ENCODE measurements at regions not wholly inside any gene's neighbourhood (a gene's known extent, or its start where the extent isn't known, plus 50 kb on each side); places are given as distances from the start of the nearest gene placed in this dataset.

DNA sequence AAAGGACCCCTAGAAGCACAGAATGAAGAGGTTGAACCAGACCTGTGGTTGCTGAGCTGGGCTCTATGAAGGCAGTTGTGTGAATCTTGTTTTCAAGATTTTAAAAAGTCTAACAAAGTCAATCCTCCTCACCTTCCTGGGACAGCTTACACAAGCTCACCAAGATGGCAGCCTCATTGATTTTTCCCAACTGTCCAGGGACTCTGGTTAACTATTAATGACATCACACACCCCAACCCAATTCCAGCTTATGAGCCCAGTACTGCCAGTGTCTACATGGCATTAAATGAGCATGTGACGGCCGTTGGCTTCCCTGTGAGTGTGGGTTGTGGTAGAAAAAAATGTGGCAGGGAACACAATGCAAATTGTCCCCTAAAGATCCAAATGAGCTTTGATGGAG is 137.0 kb downstream of the CHST1 start:
- DNase-seq (ENCODE audit: low read depth), result no peak
- no peak overlapping the region for H3K4me3 ChIP-seq (ENCODE audit: control insufficient read depth, low read depth, low read length)
- TF ChIP-seq, protein P1, sequence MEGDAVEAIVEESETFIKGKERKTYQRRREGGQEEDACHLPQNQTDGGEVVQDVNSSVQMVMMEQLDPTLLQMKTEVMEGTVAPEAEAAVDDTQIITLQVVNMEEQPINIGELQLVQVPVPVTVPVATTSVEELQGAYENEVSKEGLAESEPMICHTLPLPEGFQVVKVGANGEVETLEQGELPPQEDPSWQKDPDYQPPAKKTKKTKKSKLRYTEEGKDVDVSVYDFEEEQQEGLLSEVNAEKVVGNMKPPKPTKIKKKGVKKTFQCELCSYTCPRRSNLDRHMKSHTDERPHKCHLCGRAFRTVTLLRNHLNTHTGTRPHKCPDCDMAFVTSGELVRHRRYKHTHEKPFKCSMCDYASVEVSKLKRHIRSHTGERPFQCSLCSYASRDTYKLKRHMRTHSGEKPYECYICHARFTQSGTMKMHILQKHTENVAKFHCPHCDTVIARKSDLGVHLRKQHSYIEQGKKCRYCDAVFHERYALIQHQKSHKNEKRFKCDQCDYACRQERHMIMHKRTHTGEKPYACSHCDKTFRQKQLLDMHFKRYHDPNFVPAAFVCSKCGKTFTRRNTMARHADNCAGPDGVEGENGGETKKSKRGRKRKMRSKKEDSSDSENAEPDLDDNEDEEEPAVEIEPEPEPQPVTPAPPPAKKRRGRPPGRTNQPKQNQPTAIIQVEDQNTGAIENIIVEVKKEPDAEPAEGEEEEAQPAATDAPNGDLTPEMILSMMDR (IDR thresholded peaks at IDR 0.05; ENCODE audit: control insufficient read depth, insufficient read depth, low read depth, low read length, missing control alignments), result no peak

DNA sequence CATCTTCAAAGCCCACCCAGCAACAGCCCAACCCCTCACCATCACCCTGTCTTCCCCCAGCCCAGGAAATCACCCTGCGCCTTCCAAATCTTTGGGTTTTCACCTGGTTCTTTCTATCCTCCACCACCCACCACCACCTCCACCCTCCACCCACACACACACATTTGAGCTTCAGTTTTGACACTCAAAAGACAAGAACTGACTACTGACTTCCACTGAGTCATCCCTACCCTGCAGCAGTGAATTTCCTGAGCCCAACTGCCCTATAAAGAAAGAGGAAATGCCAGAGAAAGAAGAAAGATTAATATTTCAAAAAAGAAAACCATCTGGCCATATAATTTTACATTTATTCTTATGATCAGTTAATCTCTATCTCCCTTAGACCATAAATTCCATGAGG is 137.5 kb downstream of the CHST1 start:
- H3K4me3 ChIP-seq (ENCODE audit: control insufficient read depth, low read depth, low read length), result no peak overlapping the region
- no peak for DNase-seq (ENCODE audit: low read depth)
- TF ChIP-seq, protein P1 (IDR thresholded peaks at IDR 0.05; ENCODE audit: control insufficient read depth, insufficient read depth, low read depth, low read length, missing control alignments), result no peak

GRCh38 chr11:45525393-45525792 is 140.0 kb downstream of the CHST1 start:
- no peak for DNase-seq (ENCODE audit: low read depth)
- H3K4me3 ChIP-seq (ENCODE audit: control insufficient read depth, low read depth, low read length), result no peak overlapping the region
- TF ChIP-seq, protein P1 (IDR thresholded peaks at IDR 0.05; ENCODE audit: control insufficient read depth, insufficient read depth, low read depth, low read length, missing control alignments), result no peak

DNA sequence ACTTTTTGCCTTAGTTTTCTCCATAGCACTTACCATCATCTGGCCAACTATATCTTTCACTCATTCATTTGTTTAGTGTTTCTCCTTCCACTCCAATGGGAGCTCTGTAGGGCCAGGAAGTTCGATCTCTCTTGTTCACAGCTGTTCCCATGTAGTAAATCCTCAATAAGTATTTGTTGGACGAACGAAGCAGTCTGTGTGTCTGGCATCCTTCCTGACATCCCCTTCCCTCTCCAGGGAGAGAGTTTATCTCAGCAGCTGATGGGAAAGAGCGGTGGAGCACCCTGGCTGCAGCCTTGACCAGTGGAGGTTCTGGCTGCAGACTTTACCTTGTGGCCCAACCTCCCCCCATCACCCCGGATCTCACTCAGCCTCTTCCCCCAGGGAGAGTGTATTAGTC is 141.7 kb downstream of the CHST1 start:
- TF ChIP-seq, protein P1 (IDR thresholded peaks at IDR 0.05; ENCODE audit: control insufficient read depth, insufficient read depth, low read depth, low read length, missing control alignments), result no peak
- no peak for DNase-seq (ENCODE audit: low read depth)

DNA sequence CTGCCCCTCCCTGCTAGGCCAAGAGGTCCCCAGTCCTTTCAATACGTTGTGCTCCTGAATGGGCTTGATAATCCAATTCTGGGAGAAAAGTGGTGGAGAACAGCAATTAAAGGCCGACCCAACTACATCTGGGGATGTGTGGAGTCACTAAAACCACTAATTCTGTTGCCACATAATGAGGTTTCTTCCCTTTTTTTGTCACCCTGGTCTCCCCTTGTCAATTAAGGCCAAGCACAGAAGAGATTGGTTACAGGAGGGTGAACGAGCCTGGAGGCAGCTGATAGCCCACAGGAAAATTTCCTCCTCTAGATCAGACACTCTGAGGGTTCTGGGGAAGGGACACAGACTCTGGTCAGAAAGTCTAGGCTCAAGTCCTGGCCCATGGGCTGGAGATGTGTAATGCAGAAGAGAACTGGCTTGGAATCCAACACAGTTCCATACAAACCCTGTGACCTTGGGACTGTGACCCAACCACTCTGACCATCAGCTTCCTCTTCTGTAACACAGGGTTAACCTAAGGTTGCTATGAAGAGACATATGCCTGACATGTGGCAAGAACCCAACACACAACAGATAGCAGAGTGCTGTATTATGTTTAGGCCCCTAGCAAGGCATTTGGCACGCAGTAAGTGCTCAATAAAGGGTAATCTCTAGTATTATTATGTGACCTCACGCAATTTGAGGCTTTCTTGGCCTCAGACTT is 146.4 kb downstream of the CHST1 start:
- H3K4me3 ChIP-seq (ENCODE audit: control insufficient read depth, low read depth, low read length), result no peak overlapping the region
- TF ChIP-seq, protein P1 (IDR thresholded peaks at IDR 0.05; ENCODE audit: control insufficient read depth, insufficient read depth, low read depth, low read length, missing control alignments), result no peak
- DNase-seq (ENCODE audit: low read depth), result no peak

More for the DNA sequence above, 141.7 kb downstream of the CHST1 start:
- no peak overlapping the region for H3K4me3 ChIP-seq (ENCODE audit: control insufficient read depth, low read depth, low read length)

DNA sequence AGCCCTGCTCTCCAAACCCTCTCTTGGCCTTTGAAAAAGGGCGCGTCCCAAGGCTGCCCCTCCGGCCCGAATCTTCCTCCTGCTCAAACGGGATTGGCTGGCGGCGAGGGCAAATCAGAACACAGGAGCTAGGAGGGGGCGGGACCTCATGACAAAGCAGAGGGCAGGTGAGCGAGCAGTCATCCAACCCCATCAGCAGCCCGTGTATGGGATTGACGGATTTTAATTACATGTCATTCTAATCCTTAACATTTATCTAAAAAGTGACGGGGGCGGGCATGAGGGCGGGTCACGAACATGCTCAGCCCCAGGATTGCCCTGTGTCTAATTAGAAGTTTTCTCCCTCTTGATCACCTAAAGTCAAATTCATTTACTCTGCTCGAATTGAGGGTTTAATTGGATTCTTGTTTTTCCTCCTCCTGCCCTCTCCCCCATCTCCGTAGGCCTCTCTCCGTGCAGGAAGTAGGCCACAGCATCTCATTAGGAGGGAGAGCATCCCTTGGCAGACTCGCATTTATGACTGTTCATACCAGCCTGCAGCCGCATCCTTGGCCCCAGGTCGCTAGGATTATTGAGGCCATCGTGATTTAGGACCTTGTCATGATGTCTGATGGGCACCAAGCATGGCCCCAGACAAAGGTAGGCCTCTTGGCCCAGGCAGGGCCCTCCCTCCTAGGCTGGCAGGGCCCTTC is 147.1 kb downstream of the CHST1 start:
- no peak overlapping the region for H3K4me3 ChIP-seq (ENCODE audit: control insufficient read depth, low read depth, low read length)
- TF ChIP-seq, protein P1 (IDR thresholded peaks at IDR 0.05; ENCODE audit: control insufficient read depth, insufficient read depth, low read depth, low read length, missing control alignments), result no peak
- DNase-seq (ENCODE audit: low read depth), result no peak

All from AG09309 (cell line).